ENCODE measurements at regions not wholly inside any gene's neighbourhood (a gene's known extent, or its start where the extent isn't known, plus 50 kb on each side); places are given as distances from the start of the nearest gene placed in this dataset.

- no peaks in the 10 kb centered on the region for H3K9me3 ChIP-seq (ENCODE audit: control insufficient read depth, insufficient read depth, low read depth, low read length)
- ATAC-seq: no peak
- H3K36me3 ChIP-seq (ENCODE audit: control insufficient read depth, insufficient read depth, low read length): no peaks in the 10 kb centered on the region
- peaks cover 20% of the 10 kb centered on the region for H3K27me3 ChIP-seq (ENCODE audit: control insufficient read depth, insufficient read depth, low read length)
- TF ChIP-seq TCF7L2 (IDR thresholded peaks at IDR 0.05; ENCODE audit: low read depth, low read length): no peak
- TF ChIP-seq SIN3A (IDR thresholded peaks at IDR 0.05; ENCODE audit: borderline replicate concordance, insufficient read depth, low read depth, low read length): no peak
- TF ChIP-seq REST (IDR thresholded peaks at IDR 0.05; ENCODE audit: insufficient read depth in 1 of 2, low read depth in 2 of 2, low read length in 1 of 2): no peak
- no peak for TF ChIP-seq CTCF (IDR thresholded peaks at IDR 0.05)
- intact Hi-C loops (cut with micrococcal nuclease; ENCODE audit: unreplicated experiment): no loop called here
- H3K27ac ChIP-seq (ENCODE audit: low read length): no peak overlapping the region
- no peak for DNase-seq (ENCODE audit: low read depth, low spot score)
- in situ Hi-C loops (cut with HindIII; ENCODE audit: low pct_unique_long_range_greater_than_20kb, low sequenced_read_pairs): no loop called here
- POLR2A ChIA-PET: no interaction called here
- BruUV-seq (replicated peaks): no TSS peak
- no peak overlapping the region for H3K4me3 ChIP-seq (ENCODE audit: low read depth in 2 of 2, low read length in 2 of 2)
- no peaks in the 10 kb centered on the region for H3K4me1 ChIP-seq (ENCODE audit: control insufficient read depth, insufficient read depth, low read length)
- CTCF ChIA-PET: no interaction called here
These were observed 125.2 kb upstream of the SNX19 start for GRCh38 chr11:131041331-131042040.

GRCh38 chr11:131042041-131042390, 125.7 kb upstream of the SNX19 start:
- TF ChIP-seq REST (IDR thresholded peaks at IDR 0.05; ENCODE audit: insufficient read depth in 1 of 2, low read depth in 2 of 2, low read length in 1 of 2): no peak
- TF ChIP-seq TCF7L2 (IDR thresholded peaks at IDR 0.05; ENCODE audit: low read depth, low read length): no peak
- no peak for TF ChIP-seq SIN3A (IDR thresholded peaks at IDR 0.05; ENCODE audit: borderline replicate concordance, insufficient read depth, low read depth, low read length)
- no peak for TF ChIP-seq POLR2AphosphoS5 (IDR thresholded peaks at IDR 0.05; ENCODE audit: low read depth, low read length)
- no peak for TF ChIP-seq CTCF (IDR thresholded peaks at IDR 0.05)
- Histone ChIP-seq H3K9me3 (ENCODE audit: control insufficient read depth, insufficient read depth, low read depth, low read length) (no peaks in the 10 kb centered on the region), H3K4me3 (ENCODE audit: low read depth in 2 of 2, low read length in 2 of 2) (no peak overlapping the region), H3K36me3 (ENCODE audit: control insufficient read depth, insufficient read depth, low read length) (no peaks in the 10 kb centered on the region), H3K27me3 (ENCODE audit: control insufficient read depth, insufficient read depth, low read length) (peaks cover 21% of the 10 kb centered on the region), H3K4me1 (ENCODE audit: control insufficient read depth, insufficient read depth, low read length) (no peaks in the 10 kb centered on the region), H3K27ac (ENCODE audit: low read length) (no peak overlapping the region)
- no peak for DNase-seq (ENCODE audit: low read depth, low spot score)
- intact Hi-C loops (cut with micrococcal nuclease; ENCODE audit: unreplicated experiment): no loop called here
- CTCF ChIA-PET: no interaction called here
- POLR2A ChIA-PET: no interaction called here
- no peak for ATAC-seq
- no TSS peak for BruUV-seq (replicated peaks)
- in situ Hi-C loops (cut with HindIII; ENCODE audit: low pct_unique_long_range_greater_than_20kb, low sequenced_read_pairs): no loop called here
